Muscle of leg (tissue), 3 donors: ENCODE measurements at regions not wholly inside any gene's neighbourhood (a gene's known extent, or its start where the extent isn't known, plus 50 kb on each side); places are given as distances from the start of the nearest gene placed in this dataset.

Experiments used
- DNase-seq: peaks from one replicate; pipeline ENCODE4 v3.0.0; 2013
- H3K27ac ChIP-seq: one replicate; pipeline ENCODE4 v1.5.1; 2013; ENCODE audit warnings: mild to moderate bottlenecking, low read length, control low read depth
- H3K27me3 ChIP-seq: one replicate; pipeline ENCODE4 v1.6.1; 2013; ENCODE audit warnings: low read length; ENCODE audit not compliant: control insufficient read depth, insufficient read depth
- H3K36me3 ChIP-seq: one replicate; pipeline ENCODE4 v1.6.1; 2013; ENCODE audit warnings: low read length; ENCODE audit not compliant: control insufficient read depth, insufficient read depth
- H3K4me1 ChIP-seq: one replicate; pipeline ENCODE4 v1.6.1; 2013; ENCODE audit warnings: low read length; ENCODE audit not compliant: control insufficient read depth, insufficient read depth
- H3K4me3 ChIP-seq: one replicate; pipeline ENCODE4 v1.5.1; 2013; ENCODE audit warnings: low read length, control low read depth
- H3K9me3 ChIP-seq: replicated peaks from 2 replicates; pipeline ENCODE4 v1.6.1; 2013; ENCODE audit warnings: low read depth, low read length; ENCODE audit not compliant: control insufficient read depth
- WGBS: methylation state at CpG from one replicate; pipeline ENCODE4 v1.1.5; 2013; ENCODE audit warnings: missing lambda C conversion rate; ENCODE audit not compliant: insufficient coverage; 5-methylcytosine and 5-hydroxymethylcytosine counted together

DNA sequence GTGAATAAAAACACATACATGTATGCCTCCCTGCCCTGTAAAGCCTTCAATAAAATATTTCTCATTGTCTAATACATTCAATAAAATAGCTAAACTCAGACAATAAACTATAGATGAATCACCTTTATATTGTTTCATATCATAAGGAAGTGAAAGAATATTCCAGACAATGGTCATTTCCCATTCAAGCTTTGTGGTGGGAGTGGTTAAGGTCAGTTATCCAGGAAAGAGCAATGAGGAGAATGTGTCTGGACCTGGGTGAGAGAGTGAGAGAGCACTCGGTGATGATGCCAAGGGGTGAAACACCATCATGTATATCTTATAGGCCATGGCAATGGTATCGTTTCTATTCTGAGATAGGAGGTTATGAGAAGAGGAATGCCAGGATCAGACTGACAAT is 197.8 kb downstream of the PDHA2 start:
- Histone ChIP-seq H3K36me3 (no peaks in the 10 kb centered on the region), H3K4me3 (no peak overlapping the region), H3K27me3 (no peaks in the 10 kb centered on the region), H3K4me1 (no peaks in the 10 kb centered on the region), H3K27ac (no peak overlapping the region), H3K9me3 (no peaks in the 10 kb centered on the region)
- no peak for DNase-seq
- WGBS = 83% methylated on average over 1 of the region's 2 CpGs

DNA sequence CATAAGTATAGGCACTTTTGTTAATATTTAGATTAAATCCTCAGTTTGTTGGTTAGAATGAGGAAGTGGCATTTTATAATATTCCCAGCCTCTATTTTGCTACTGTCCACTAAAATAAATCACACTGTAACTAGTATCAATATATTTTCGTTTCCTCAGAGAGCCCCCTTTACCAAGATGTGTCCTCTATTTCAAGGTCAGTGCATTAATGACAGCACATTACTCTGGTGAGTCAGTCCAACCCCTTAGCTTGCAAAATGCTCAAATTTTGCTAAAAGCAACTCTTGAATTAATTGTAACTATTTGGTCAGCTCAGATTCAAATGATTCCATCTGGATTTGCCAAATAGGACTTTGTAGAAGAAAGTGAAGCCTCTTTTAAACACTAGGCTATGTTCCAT is 199.3 kb downstream of the PDHA2 start:
- H3K9me3 ChIP-seq = no peaks in the 10 kb centered on the region
- DNase-seq = no peak
- no peaks in the 10 kb centered on the region for H3K36me3 ChIP-seq
- no peak overlapping the region for H3K4me3 ChIP-seq
- H3K4me1 ChIP-seq = no peaks in the 10 kb centered on the region
- H3K27ac ChIP-seq = no peak overlapping the region
- 83% methylated on average over 1 of the region's 1 CpG for WGBS
- no peaks in the 10 kb centered on the region for H3K27me3 ChIP-seq

DNA sequence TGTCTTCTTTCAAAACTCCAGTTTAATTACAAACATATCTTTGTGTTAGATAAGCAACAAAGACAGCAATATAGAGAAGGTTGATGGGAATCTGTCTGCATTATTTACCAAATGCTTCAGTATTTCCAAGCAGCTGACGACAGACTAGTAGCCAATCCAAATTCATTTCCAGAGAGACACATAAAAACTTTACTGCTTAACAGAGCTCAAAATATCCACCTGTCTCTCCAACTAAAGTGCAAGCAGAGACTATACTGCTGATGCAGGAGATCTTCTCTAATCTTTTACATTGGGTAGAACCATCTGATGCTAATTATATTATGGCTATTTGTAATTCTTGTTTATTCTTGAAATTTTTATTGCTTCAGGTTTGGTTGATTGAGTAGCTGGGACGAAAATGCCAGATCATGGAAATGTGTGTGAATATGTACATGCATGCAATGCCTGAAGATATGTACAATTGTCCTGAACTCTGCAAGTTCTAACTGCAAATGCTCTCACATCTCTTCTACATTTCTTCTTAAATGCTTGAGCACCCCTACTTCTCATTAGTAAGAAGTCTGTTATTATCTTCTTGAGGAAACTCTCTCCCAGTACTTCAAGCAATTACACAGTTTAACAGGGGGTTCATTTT is 200.0 kb downstream of the PDHA2 start:
- WGBS = no CpG with 5 or more reads among the region's 2 CpGs
- Histone ChIP-seq H3K27me3 (no peaks in the 10 kb centered on the region), H3K4me3 (no peak overlapping the region), H3K36me3 (no peaks in the 10 kb centered on the region), H3K27ac (no peak overlapping the region), H3K4me1 (no peaks in the 10 kb centered on the region), H3K9me3 (no peaks in the 10 kb centered on the region)
- peak; percentile 19 for DNase-seq

DNA sequence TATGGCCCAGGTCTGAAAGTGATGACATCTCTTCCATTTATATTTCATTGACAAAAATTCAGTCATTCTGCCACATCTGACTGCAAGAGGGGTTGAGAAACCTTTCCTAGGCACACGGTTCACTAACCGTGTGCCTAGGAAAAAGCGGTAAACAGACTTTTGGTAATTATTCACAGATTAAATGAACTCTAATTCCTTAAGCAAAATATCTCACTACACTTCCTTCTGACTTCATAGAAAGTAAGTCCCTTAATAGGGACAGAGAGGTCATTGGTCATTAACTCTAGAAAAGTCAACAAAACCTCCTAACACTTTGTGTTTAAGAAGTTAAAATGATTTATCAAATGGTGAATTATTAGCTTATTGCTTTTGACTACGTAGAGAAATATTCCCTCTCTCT is 205.1 kb downstream of the PDHA2 start:
- no peaks in the 10 kb centered on the region for H3K9me3 ChIP-seq
- H3K27me3 ChIP-seq = no peaks in the 10 kb centered on the region
- no peaks in the 10 kb centered on the region for H3K36me3 ChIP-seq
- H3K4me1 ChIP-seq = no peaks in the 10 kb centered on the region
- DNase-seq = no peak
- no peak overlapping the region for H3K4me3 ChIP-seq
- no peak overlapping the region for H3K27ac ChIP-seq
- no CpG with 5 or more reads among the region's 4 CpGs for WGBS

- 30% methylated on average over 1 of the region's 1 CpG for WGBS
- no peaks in the 10 kb centered on the region for H3K9me3 ChIP-seq
- H3K4me1 ChIP-seq = no peaks in the 10 kb centered on the region
- no peaks in the 10 kb centered on the region for H3K36me3 ChIP-seq
- H3K4me3 ChIP-seq = no peak overlapping the region
- no peak for DNase-seq
- no peak overlapping the region for H3K27ac ChIP-seq
- no peaks in the 10 kb centered on the region for H3K27me3 ChIP-seq
These were observed 212.9 kb downstream of the PDHA2 start for GRCh38 chr4:96052827-96053226.

- no peaks in the 10 kb centered on the region for H3K4me1 ChIP-seq
- no peak for DNase-seq
- H3K36me3 ChIP-seq = no peaks in the 10 kb centered on the region
- no peak overlapping the region for H3K27ac ChIP-seq
- 85% methylated on average over 11 of the region's 12 CpGs for WGBS
- H3K9me3 ChIP-seq = no peaks in the 10 kb centered on the region
- H3K4me3 ChIP-seq = no peak overlapping the region
- H3K27me3 ChIP-seq = no peaks in the 10 kb centered on the region
These were observed 216.5 kb downstream of the PDHA2 start for GRCh38 chr4:96056346-96056934.

GRCh38 chr4:96063639-96064038 is 223.7 kb downstream of the PDHA2 start:
- no peaks in the 10 kb centered on the region for H3K27me3 ChIP-seq
- no peak overlapping the region for H3K4me3 ChIP-seq
- H3K36me3 ChIP-seq = no peaks in the 10 kb centered on the region
- H3K4me1 ChIP-seq = no peaks in the 10 kb centered on the region
- WGBS = no CpG with 5 or more reads among the region's 2 CpGs
- no peaks in the 10 kb centered on the region for H3K9me3 ChIP-seq
- no peak overlapping the region for H3K27ac ChIP-seq
- DNase-seq = no peak

GRCh38 chr4:96073461-96073860 is 233.6 kb downstream of the PDHA2 start:
- Histone ChIP-seq H3K27ac (no peak overlapping the region), H3K27me3 (no peaks in the 10 kb centered on the region), H3K4me3 (no peak overlapping the region), H3K9me3 (no peaks in the 10 kb centered on the region), H3K4me1 (no peaks in the 10 kb centered on the region), H3K36me3 (no peaks in the 10 kb centered on the region)
- DNase-seq = no peak
- 86% methylated on average over 2 of the region's 2 CpGs for WGBS

DNA sequence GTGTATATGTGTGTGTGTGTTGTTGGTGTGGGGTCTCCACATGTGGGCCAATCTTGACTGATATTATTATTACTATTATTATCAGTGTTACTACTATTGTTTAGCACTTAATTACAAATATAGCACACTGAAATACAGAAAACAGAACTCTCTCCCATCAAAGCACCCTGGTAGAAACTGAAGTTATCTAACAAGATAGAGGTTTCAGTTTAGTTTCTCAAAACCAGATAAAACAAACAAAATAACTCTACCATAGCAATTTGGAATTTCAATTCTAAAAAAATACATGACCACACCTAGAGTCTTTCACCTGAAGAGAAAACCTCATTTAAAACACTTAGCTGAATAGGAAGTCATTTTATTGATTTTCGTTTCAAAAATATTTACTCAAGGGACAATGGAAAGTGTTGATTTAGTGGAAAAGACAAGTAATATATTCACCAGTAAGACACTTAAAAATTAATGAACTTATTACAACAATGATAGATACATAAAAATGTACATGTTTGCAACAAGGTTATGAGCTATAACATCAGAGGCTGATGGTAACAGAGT is 252.3 kb downstream of the PDHA2 start:
- Histone ChIP-seq H3K4me3 (no peak overlapping the region), H3K27ac (no peak overlapping the region), H3K27me3 (no peaks in the 10 kb centered on the region), H3K9me3 (no peaks in the 10 kb centered on the region), H3K36me3 (no peaks in the 10 kb centered on the region), H3K4me1 (no peaks in the 10 kb centered on the region)
- DNase-seq = no peak
- no CpG with 5 or more reads among the region's 1 CpG for WGBS

DNA sequence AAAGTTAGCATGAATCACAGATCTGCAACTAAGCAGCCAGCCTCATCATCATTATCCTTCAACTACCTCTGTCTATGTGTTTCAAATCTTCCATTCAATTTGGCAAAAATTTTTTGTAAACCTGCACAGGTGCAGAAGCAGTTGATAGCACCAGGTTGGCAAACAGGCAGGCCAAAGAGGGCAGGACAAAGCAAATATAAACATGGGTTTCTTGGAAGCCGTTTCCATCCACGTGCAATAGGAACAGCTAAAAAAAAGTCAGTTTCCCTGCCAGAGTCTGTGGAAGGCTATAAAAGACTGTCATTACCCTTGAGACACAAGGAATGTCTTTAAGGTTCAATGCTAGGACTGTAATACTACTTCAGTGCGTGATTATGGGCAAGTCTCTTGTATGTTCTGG is 253.2 kb downstream of the PDHA2 start:
- H3K27ac ChIP-seq = no peak overlapping the region
- peak; percentile 48 for DNase-seq
- WGBS = 13% methylated on average over 1 of the region's 3 CpGs

More for the DNA sequence above, 253.2 kb downstream of the PDHA2 start:
- H3K9me3 ChIP-seq = no peaks in the 10 kb centered on the region
- H3K36me3 ChIP-seq = no peaks in the 10 kb centered on the region
- H3K4me3 ChIP-seq = no peak overlapping the region
- no peaks in the 10 kb centered on the region for H3K4me1 ChIP-seq
- H3K27me3 ChIP-seq = no peaks in the 10 kb centered on the region
